Prostate gland (tissue), 2 donors: ENCODE measurements at regions not wholly inside any gene's neighbourhood (a gene's known extent, or its start where the extent isn't known, plus 50 kb on each side); places are given as distances from the start of the nearest gene placed in this dataset.

Experiments
- DNase-seq: peaks from one replicate; pipeline ENCODE4 v3.0.0-alpha.2; 2019; ENCODE audit warnings: low spot score
- H3K27ac ChIP-seq, 2 donors: fragments of 200-600 bp; sonication (generic); 2 replicates each; pipeline ENCODE4 v1.5.1; 2017 to 2019
- H3K27me3 ChIP-seq: fragments of 200-600 bp; sonication (generic); replicated peaks from 2 replicates; pipeline ENCODE4 v1.5.1; 2019; ENCODE audit not compliant: insufficient read depth
- H3K36me3 ChIP-seq, 2 donors: fragments of 200-600 bp; sonication (generic); 1 replicate in 1 of 2; 2 replicates in 1 of 2; pipeline versions ENCODE4 v1.5.1 to v1.8.1; 2017 to 2019
- H3K4me1 ChIP-seq: fragments of 200-600 bp; sonication (generic); replicated peaks from 2 replicates; pipeline ENCODE4 v1.5.1; 2019
- H3K4me3 ChIP-seq, 2 donors: fragments of 200-600 bp; sonication (generic); 2 replicates each; pipeline ENCODE4 v1.5.1; 2017 to 2019
- H3K9me3 ChIP-seq: fragments of 200-600 bp; sonication (generic); 2 replicates; pipeline ENCODE4 v1.5.1; 2017
- CTCF ChIP-seq, 4 experiments: fragments of 200-600 bp in 2 of 4; fragments of 450-650 bp in 2 of 4; sonication (generic) in 2 of 4; IDR thresholded peaks; 1 replicate in 3 of 4; 2 replicates in 1 of 4; pipeline ENCODE4 v1.5.1; 2016 to 2019; ENCODE audit warnings: antibody characterized with exemption in 4 of 4, mild to moderate bottlenecking in 2 of 4, moderate library complexity in 2 of 4
- POLR2A ChIP-seq: fragments of 450-650 bp; IDR thresholded peaks from one replicate; pipeline ENCODE4 v1.6.1; 2016; ENCODE audit warnings: antibody characterized with exemption, mild to moderate bottlenecking
- POLR2AphosphoS5 ChIP-seq: sonication (generic); formaldehyde crosslinking; IDR thresholded peaks from one replicate; pipeline ENCODE4 v1.6.1; 2017; ENCODE audit warnings: antibody characterized with exemption
- WGBS: methylation state at CpG from one replicate; pipeline ENCODE4 v1.1.5; 2018; 5-methylcytosine and 5-hydroxymethylcytosine counted together
- intact Hi-C: fragments of 100-400 bp; cut with DNase I; formaldehyde crosslinking; loops from one replicate; pipeline ENCODE4 v1.14.2; 2022

GRCh38 chr5:124866355-124867136 is 120.1 kb upstream of the ZNF608 start:
- Histone ChIP-seq H3K4me3 (no peak overlapping the region), H3K9me3 (no peaks in the 10 kb centered on the region), H3K27ac (no peak overlapping the region), H3K27me3 (no peaks in the 10 kb centered on the region), H3K4me1 (no peaks in the 10 kb centered on the region), H3K36me3 (no peaks in the 10 kb centered on the region)
- DNase-seq, result no peak
- TF ChIP-seq CTCF (IDR thresholded peaks at IDR 0.05), result no peak
- no peak for TF ChIP-seq POLR2AphosphoS5
- no peak for TF ChIP-seq POLR2A
- WGBS, result 32% methylated on average over 12 of the region's 12 CpGs
- intact Hi-C loops, result loop anchor here (5.0 kb wide), 1 partner anchor 41 kb away; no protein-coding TSS in a partner anchor

- no peak for DNase-seq
- no peak overlapping the region for H3K27ac ChIP-seq
- intact Hi-C loops, result loop anchor here (5.0 kb wide), 1 partner anchor 40 kb away; no protein-coding TSS in a partner anchor
- TF ChIP-seq CTCF (IDR thresholded peaks at IDR 0.05), result no peak
- no peak for TF ChIP-seq POLR2A
- no peak for TF ChIP-seq POLR2AphosphoS5
- H3K4me3 ChIP-seq, result no peak overlapping the region
- WGBS, result 67% methylated on average over 6 of the region's 6 CpGs
- H3K4me1 ChIP-seq, result no peaks in the 10 kb centered on the region
- no peaks in the 10 kb centered on the region for H3K36me3 ChIP-seq
- H3K9me3 ChIP-seq, result no peaks in the 10 kb centered on the region
- no peaks in the 10 kb centered on the region for H3K27me3 ChIP-seq
Observed at GRCh38 chr5:124867137-124867704, 120.8 kb upstream of the ZNF608 start.

- no peaks in the 10 kb centered on the region for H3K4me1 ChIP-seq
- no peaks in the 10 kb centered on the region for H3K9me3 ChIP-seq
- intact Hi-C loops, result loop anchor here (5.0 kb wide), 1 partner anchor 39 kb away; no protein-coding TSS in a partner anchor
- WGBS, result 33% methylated on average over 2 of the region's 2 CpGs
- no peaks in the 10 kb centered on the region for H3K36me3 ChIP-seq
- no peak overlapping the region for H3K27ac ChIP-seq
- H3K27me3 ChIP-seq, result no peaks in the 10 kb centered on the region
- no peak overlapping the region for H3K4me3 ChIP-seq
- DNase-seq, result no peak
- TF ChIP-seq POLR2AphosphoS5 (no peak), CTCF (IDR thresholded peaks at IDR 0.05) (no peak), POLR2A (no peak)
Observed at GRCh38 chr5:124868676-124869075, 122.2 kb upstream of the ZNF608 start.

GRCh38 chr5:124869426-124870033 is 123.1 kb upstream of the ZNF608 start:
- intact Hi-C loops, result loop anchor here (5.0 kb wide), 1 partner anchor 38 kb away; no protein-coding TSS in a partner anchor
- no peak overlapping the region for H3K4me3 ChIP-seq
- no peaks in the 10 kb centered on the region for H3K27me3 ChIP-seq
- H3K4me1 ChIP-seq, result no peaks in the 10 kb centered on the region
- H3K27ac ChIP-seq, result no peak overlapping the region
- WGBS, result 69% methylated on average over 2 of the region's 2 CpGs
- H3K9me3 ChIP-seq, result no peaks in the 10 kb centered on the region
- H3K36me3 ChIP-seq, result no peaks in the 10 kb centered on the region
- DNase-seq, result no peak
- TF ChIP-seq POLR2AphosphoS5 (no peak), POLR2A (no peak), CTCF (IDR thresholded peaks at IDR 0.05) (no peak)
